Colonic mucosa (tissue), 4 donors: ENCODE measurements at regions not wholly inside any gene's neighbourhood (a gene's known extent, or its start where the extent isn't known, plus 50 kb on each side); places are given as distances from the start of the nearest gene placed in this dataset.
"Not testable (repeated sequence)": the region's sequence is repeated elsewhere in the genome, so short reads cannot be mapped to it uniquely, and the experiment has no call there.

ENCODE experiments used
- DNase-seq: peaks from one replicate; pipeline ENCODE4 v3.0.0-alpha.2; 2020
- H3K27ac ChIP-seq: fragments of 200-600 bp; one replicate; pipeline ENCODE4 v1.8.0; 2021
- H3K27me3 ChIP-seq: fragments of 200-600 bp; one replicate; pipeline ENCODE4 v1.8.0; 2021
- H3K36me3 ChIP-seq: fragments of 200-600 bp; one replicate; pipeline ENCODE4 v1.8.0; 2021
- H3K4me1 ChIP-seq: fragments of 200-600 bp; one replicate; pipeline ENCODE4 v1.8.0; 2021; ENCODE audit warnings: mild to moderate bottlenecking
- H3K4me3 ChIP-seq: fragments of 200-600 bp; one replicate; pipeline ENCODE4 v1.8.0; 2021
- H3K9ac ChIP-seq, 2 donors: one replicate each; pipeline ENCODE4 v1.7.0; 2013; ENCODE audit warnings: control low read depth in 2 of 2, low read depth in 2 of 2, low read length in 2 of 2
- H3K9me3 ChIP-seq: fragments of 200-600 bp; one replicate; pipeline ENCODE4 v1.8.0; 2021
- intact Hi-C: fragments of 100-400 bp; cut with DNase I; formaldehyde crosslinking; loops from one replicate; pipeline ENCODE4 v1.14.1; 2022
- TF ChIP-seq, protein P1 (sequence below): fragments of 200-600 bp; IDR thresholded peaks from one replicate; pipeline ENCODE4 v1.8.0; 2022; ENCODE audit warnings: antibody characterized with exemption, mild to moderate bottlenecking
- donor health status: healthy.
- donor health status: DM: no; HTN: no; CAD: no.
- donor health status: DM: no; HTN: no; CAD: no.

GRCh38 chr2:433216-433615, 145.3 kb upstream of the ALKAL2 start:
- no peaks in the 10 kb centered on the region for H3K4me1 ChIP-seq
- no peaks in the 10 kb centered on the region for H3K27me3 ChIP-seq
- TF ChIP-seq, protein P1, sequence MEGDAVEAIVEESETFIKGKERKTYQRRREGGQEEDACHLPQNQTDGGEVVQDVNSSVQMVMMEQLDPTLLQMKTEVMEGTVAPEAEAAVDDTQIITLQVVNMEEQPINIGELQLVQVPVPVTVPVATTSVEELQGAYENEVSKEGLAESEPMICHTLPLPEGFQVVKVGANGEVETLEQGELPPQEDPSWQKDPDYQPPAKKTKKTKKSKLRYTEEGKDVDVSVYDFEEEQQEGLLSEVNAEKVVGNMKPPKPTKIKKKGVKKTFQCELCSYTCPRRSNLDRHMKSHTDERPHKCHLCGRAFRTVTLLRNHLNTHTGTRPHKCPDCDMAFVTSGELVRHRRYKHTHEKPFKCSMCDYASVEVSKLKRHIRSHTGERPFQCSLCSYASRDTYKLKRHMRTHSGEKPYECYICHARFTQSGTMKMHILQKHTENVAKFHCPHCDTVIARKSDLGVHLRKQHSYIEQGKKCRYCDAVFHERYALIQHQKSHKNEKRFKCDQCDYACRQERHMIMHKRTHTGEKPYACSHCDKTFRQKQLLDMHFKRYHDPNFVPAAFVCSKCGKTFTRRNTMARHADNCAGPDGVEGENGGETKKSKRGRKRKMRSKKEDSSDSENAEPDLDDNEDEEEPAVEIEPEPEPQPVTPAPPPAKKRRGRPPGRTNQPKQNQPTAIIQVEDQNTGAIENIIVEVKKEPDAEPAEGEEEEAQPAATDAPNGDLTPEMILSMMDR = no peak
- DNase-seq = peak; percentile 11
- no peak overlapping the region for H3K27ac ChIP-seq
- no peak overlapping the region for H3K9ac ChIP-seq
- no peaks in the 10 kb centered on the region for H3K9me3 ChIP-seq
- H3K4me3 ChIP-seq = no peak overlapping the region
- H3K36me3 ChIP-seq = no peaks in the 10 kb centered on the region
- intact Hi-C loops = no loop called here

- no peak for DNase-seq
- Histone ChIP-seq H3K27ac (no peak overlapping the region), H3K4me3 (no peak overlapping the region), H3K27me3 (no peaks in the 10 kb centered on the region), H3K4me1 (no peaks in the 10 kb centered on the region), H3K9ac (no peak overlapping the region), H3K36me3 (no peaks in the 10 kb centered on the region), H3K9me3 (no peaks in the 10 kb centered on the region)
- intact Hi-C loops = no loop called here
- TF ChIP-seq, protein P1 = no peak
Measured at GRCh38 chr2:430291-431040, 142.6 kb upstream of the ALKAL2 start.

DNA sequence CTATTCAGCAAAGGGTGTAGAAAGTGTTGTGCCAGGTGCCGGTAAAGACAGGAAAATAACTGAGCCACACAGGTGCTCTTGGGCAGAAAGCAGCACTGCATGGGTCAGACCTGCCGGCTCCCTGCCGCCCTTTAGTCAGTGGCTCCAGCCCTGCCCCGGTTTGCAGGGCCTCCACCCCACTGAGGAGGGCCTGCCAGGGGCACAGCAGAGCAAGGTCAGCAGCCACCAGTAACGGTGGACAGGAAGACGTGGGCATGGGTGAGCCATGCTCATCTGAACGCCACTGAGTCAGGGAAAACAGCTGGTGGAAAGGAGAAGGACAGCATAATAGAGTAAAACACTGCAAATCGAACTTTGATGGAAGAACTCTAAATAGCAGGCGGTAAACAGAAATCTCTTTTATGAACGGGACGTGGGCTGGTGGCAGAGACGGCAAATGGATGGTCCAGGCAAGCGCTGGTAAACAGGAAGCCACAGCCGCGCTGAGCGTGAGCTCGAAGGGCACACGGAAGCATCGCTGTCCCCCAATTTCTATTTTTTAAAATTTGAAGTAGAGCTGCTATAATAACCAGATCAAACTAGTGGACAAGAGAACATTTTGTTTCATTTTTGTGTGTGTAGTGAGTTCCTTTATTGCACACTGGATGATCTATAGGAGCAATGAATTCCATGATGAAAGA, 141.8 kb upstream of the ALKAL2 start:
- intact Hi-C loops = no loop called here
- Histone ChIP-seq H3K9me3 (no peaks in the 10 kb centered on the region), H3K9ac (no peak overlapping the region), H3K27ac (no peak overlapping the region), H3K4me1 (no peaks in the 10 kb centered on the region), H3K27me3 (no peaks in the 10 kb centered on the region), H3K36me3 (no peaks in the 10 kb centered on the region), H3K4me3 (no peak overlapping the region)
- peak; percentile 9 for DNase-seq
- TF ChIP-seq, protein P1 = no peak

DNA sequence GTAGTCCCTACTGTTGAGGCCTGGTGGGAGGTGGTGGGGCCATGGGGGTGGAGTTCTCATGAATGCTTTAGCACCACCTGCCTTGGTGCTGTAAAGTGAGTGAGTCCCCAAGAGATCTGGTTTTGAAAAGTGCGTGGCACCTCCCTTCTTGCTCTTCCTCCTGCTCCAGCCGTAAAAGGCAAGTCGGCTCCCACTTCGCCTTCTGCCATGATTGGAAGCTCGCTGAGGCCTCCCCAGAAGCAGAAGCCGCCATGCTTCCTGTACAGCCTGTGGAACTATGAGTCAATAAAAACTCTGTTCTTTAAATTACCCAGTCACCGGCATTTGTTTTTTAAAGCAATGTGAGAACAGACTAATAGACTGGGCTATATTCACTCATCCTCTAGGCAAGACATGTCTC, 141.3 kb upstream of the ALKAL2 start:
- TF ChIP-seq, protein P1 = no peak
- Histone ChIP-seq H3K4me1 (no peaks in the 10 kb centered on the region), H3K27ac (no peak overlapping the region), H3K36me3 (no peaks in the 10 kb centered on the region), H3K9me3 (no peaks in the 10 kb centered on the region), H3K27me3 (no peaks in the 10 kb centered on the region), H3K9ac (no peak overlapping the region), H3K4me3 (no peak overlapping the region)
- DNase-seq = no peak
- intact Hi-C loops = no loop called here

DNA sequence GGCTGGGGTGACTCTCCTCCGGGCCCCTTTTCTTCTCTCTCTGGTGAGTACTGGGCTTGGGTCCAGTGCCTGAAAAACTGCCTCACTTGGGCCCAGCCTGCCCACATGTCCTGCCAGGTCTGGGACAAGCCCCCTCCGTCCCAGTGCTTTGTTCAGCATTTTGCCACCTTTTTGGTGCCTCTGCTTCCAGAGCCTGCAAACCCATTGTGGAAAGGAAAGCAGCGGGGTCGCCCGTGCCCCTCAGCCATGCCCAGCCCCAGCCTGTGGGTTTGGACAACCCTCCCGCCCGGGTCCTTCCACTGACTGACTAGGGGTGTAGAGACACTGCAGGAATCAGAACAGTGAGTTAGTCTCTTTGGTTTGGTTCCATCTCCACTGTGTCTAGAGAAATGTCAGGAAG, 140.7 kb upstream of the ALKAL2 start:
- intact Hi-C loops = no loop called here
- DNase-seq = no peak
- TF ChIP-seq, protein P1 = no peak
- Histone ChIP-seq H3K27me3 (no peaks in the 10 kb centered on the region), H3K4me1 (no peaks in the 10 kb centered on the region), H3K9ac (no peak overlapping the region), H3K36me3 (no peaks in the 10 kb centered on the region), H3K27ac (no peak overlapping the region), H3K9me3 (no peaks in the 10 kb centered on the region), H3K4me3 (no peak overlapping the region)

- H3K9ac ChIP-seq, H3K27ac ChIP-seq, H3K4me1 ChIP-seq, DNase-seq, intact Hi-C loops, H3K36me3 ChIP-seq, H3K9me3 ChIP-seq, H3K4me3 ChIP-seq, H3K27me3 ChIP-seq: not testable (repeated sequence)
Measured at GRCh38 chr2:426696-427095, 138.8 kb upstream of the ALKAL2 start.
